Activated naive CD4-positive, alpha-beta T cell treated with anti-CD3 and anti-CD28 coated beads for 36 hours (primary cell): ENCODE measurements at regions not wholly inside any gene's neighbourhood (a gene's known extent, or its start where the extent isn't known, plus 50 kb on each side); places are given as distances from the start of the nearest gene placed in this dataset.

ENCODE experiments used
- CTCF ChIA-PET: fragments of 350-600 bp; sonication (Branson Sonifier 250); formaldehyde crosslinking; loops from one replicate; lab custom pipeline; 2021; ENCODE audit warnings: antibody characterized with exemption; lab: Charles Lee
- DNase-seq: peaks from one replicate; pipeline ENCODE4 v3.0.0-alpha.2; 2020
- H3K27ac Mint-ChIP-seq: one replicate; pipeline ENCODE4 v1.8.0; 2021; ENCODE audit warnings: mild to moderate bottlenecking, mixed read lengths
- H3K27me3 Mint-ChIP-seq: one replicate; pipeline ENCODE4 v1.8.0; 2021; ENCODE audit warnings: low read depth, mixed read lengths
- H3K36me3 Mint-ChIP-seq: one replicate; pipeline ENCODE4 v1.8.0; 2021; ENCODE audit warnings: low read depth, mixed read lengths
- H3K4me1 Mint-ChIP-seq: one replicate; pipeline ENCODE4 v1.8.0; 2021; ENCODE audit warnings: low read depth, mixed read lengths
- H3K4me3 Mint-ChIP-seq: one replicate; pipeline ENCODE4 v1.8.0; 2021; ENCODE audit warnings: mild to moderate bottlenecking, moderate library complexity, mixed read lengths
- H3K9me3 Mint-ChIP-seq: one replicate; pipeline ENCODE4 v1.8.0; 2021; ENCODE audit warnings: mixed read lengths
- intact Hi-C: fragments of 100-400 bp; cut with micrococcal nuclease; formaldehyde crosslinking; loops from one replicate; pipeline ENCODE4 v1.15.1; 2023

GRCh38 chr5:125708583-125708982, 714.6 kb upstream of the GRAMD2B start:
- intact Hi-C loops, result no loop called here
- no peak overlapping the region for H3K27ac Mint-ChIP-seq
- no peaks in the 10 kb centered on the region for H3K4me1 Mint-ChIP-seq
- peaks cover 7% of the 10 kb centered on the region for H3K9me3 Mint-ChIP-seq
- DNase-seq, result no peak
- H3K4me3 Mint-ChIP-seq, result no peak overlapping the region
- H3K36me3 Mint-ChIP-seq, result no peaks in the 10 kb centered on the region
- CTCF ChIA-PET, result no interaction called here
- no peaks in the 10 kb centered on the region for H3K27me3 Mint-ChIP-seq

GRCh38 chr5:125710745-125711144, 712.5 kb upstream of the GRAMD2B start:
- no peak for DNase-seq
- Mint-ChIP-seq H3K36me3 (no peaks in the 10 kb centered on the region), H3K27me3 (no peaks in the 10 kb centered on the region), H3K4me3 (no peak overlapping the region), H3K27ac (no peak overlapping the region), H3K4me1 (no peaks in the 10 kb centered on the region), H3K9me3 (no peaks in the 10 kb centered on the region)
- CTCF ChIA-PET, result no interaction called here
- intact Hi-C loops, result no loop called here

- intact Hi-C loops, result no loop called here
- H3K4me3 Mint-ChIP-seq, result no peak overlapping the region
- no peaks in the 10 kb centered on the region for H3K27me3 Mint-ChIP-seq
- H3K9me3 Mint-ChIP-seq, result no peaks in the 10 kb centered on the region
- H3K27ac Mint-ChIP-seq, result no peak overlapping the region
- CTCF ChIA-PET, result no interaction called here
- DNase-seq, result no peak
- H3K4me1 Mint-ChIP-seq, result no peaks in the 10 kb centered on the region
- no peaks in the 10 kb centered on the region for H3K36me3 Mint-ChIP-seq
Measured at GRCh38 chr5:125712397-125712796, 710.8 kb upstream of the GRAMD2B start.

GRCh38 chr5:125713109-125713805, 710.0 kb upstream of the GRAMD2B start:
- no peaks in the 10 kb centered on the region for H3K36me3 Mint-ChIP-seq
- CTCF ChIA-PET, result interaction anchor here (0.5 kb wide), 1 partner anchor 8 kb away, joined by 4 read pairs; no protein-coding TSS in a partner anchor
- H3K9me3 Mint-ChIP-seq, result no peaks in the 10 kb centered on the region
- no peak overlapping the region for H3K4me3 Mint-ChIP-seq
- intact Hi-C loops, result no loop called here
- no peaks in the 10 kb centered on the region for H3K4me1 Mint-ChIP-seq
- no peaks in the 10 kb centered on the region for H3K27me3 Mint-ChIP-seq
- no peak overlapping the region for H3K27ac Mint-ChIP-seq
- no peak for DNase-seq

GRCh38 chr5:125715216-125715615, 708.0 kb upstream of the GRAMD2B start:
- Mint-ChIP-seq H3K27me3 (no peaks in the 10 kb centered on the region), H3K36me3 (no peaks in the 10 kb centered on the region), H3K27ac (no peak overlapping the region), H3K4me1 (no peaks in the 10 kb centered on the region), H3K4me3 (no peak overlapping the region), H3K9me3 (no peaks in the 10 kb centered on the region)
- CTCF ChIA-PET, result no interaction called here
- DNase-seq, result no peak
- intact Hi-C loops, result no loop called here

GRCh38 chr5:125717209-125717608, 706.0 kb upstream of the GRAMD2B start:
- Mint-ChIP-seq H3K27me3 (no peaks in the 10 kb centered on the region), H3K9me3 (no peaks in the 10 kb centered on the region), H3K27ac (no peak overlapping the region), H3K4me3 (no peak overlapping the region), H3K4me1 (no peaks in the 10 kb centered on the region), H3K36me3 (no peaks in the 10 kb centered on the region)
- CTCF ChIA-PET, result no interaction called here
- intact Hi-C loops, result no loop called here
- DNase-seq, result no peak

GRCh38 chr5:125719681-125720347, 703.4 kb upstream of the GRAMD2B start:
- Mint-ChIP-seq H3K36me3 (no peaks in the 10 kb centered on the region), H3K4me3 (no peak overlapping the region), H3K27ac (no peak overlapping the region), H3K4me1 (no peaks in the 10 kb centered on the region), H3K27me3 (no peaks in the 10 kb centered on the region), H3K9me3 (no peaks in the 10 kb centered on the region)
- CTCF ChIA-PET, result no interaction called here
- DNase-seq, result no peak
- intact Hi-C loops, result no loop called here

- intact Hi-C loops, result no loop called here
- Mint-ChIP-seq H3K4me3 (no peak overlapping the region), H3K27me3 (no peaks in the 10 kb centered on the region), H3K4me1 (no peaks in the 10 kb centered on the region), H3K27ac (no peak overlapping the region), H3K9me3 (no peaks in the 10 kb centered on the region), H3K36me3 (no peaks in the 10 kb centered on the region)
- DNase-seq, result no peak
- CTCF ChIA-PET, result no interaction called here
Measured at GRCh38 chr5:125720348-125720685, 702.9 kb upstream of the GRAMD2B start.

GRCh38 chr5:125720721-125721120, 702.5 kb upstream of the GRAMD2B start:
- Mint-ChIP-seq H3K27me3 (no peaks in the 10 kb centered on the region), H3K36me3 (no peaks in the 10 kb centered on the region), H3K4me1 (no peaks in the 10 kb centered on the region), H3K27ac (no peak overlapping the region), H3K4me3 (no peak overlapping the region), H3K9me3 (no peaks in the 10 kb centered on the region)
- no peak for DNase-seq
- intact Hi-C loops, result no loop called here
- CTCF ChIA-PET, result no interaction called here

- H3K9me3 Mint-ChIP-seq, result no peaks in the 10 kb centered on the region
- no peak overlapping the region for H3K4me3 Mint-ChIP-seq
- no peaks in the 10 kb centered on the region for H3K4me1 Mint-ChIP-seq
- no peak overlapping the region for H3K27ac Mint-ChIP-seq
- intact Hi-C loops, result no loop called here
- H3K36me3 Mint-ChIP-seq, result no peaks in the 10 kb centered on the region
- no peaks in the 10 kb centered on the region for H3K27me3 Mint-ChIP-seq
- CTCF ChIA-PET, result no interaction called here
- no peak for DNase-seq
Measured at GRCh38 chr5:125722550-125722949, 700.7 kb upstream of the GRAMD2B start.

GRCh38 chr5:125725691-125726090, 697.5 kb upstream of the GRAMD2B start:
- Mint-ChIP-seq H3K4me1 (no peaks in the 10 kb centered on the region), H3K27ac (no peak overlapping the region), H3K36me3 (no peaks in the 10 kb centered on the region), H3K9me3 (peaks cover 4% of the 10 kb centered on the region), H3K27me3 (no peaks in the 10 kb centered on the region), H3K4me3 (no peak overlapping the region)
- no peak for DNase-seq
- intact Hi-C loops, result no loop called here
- CTCF ChIA-PET, result interaction anchor here (0.6 to 0.9 kb wide), 2 partner anchors 23 to 1739 kb away, joined by 3 read pairs; no protein-coding TSS in a partner anchor

- Mint-ChIP-seq H3K27me3 (no peaks in the 10 kb centered on the region), H3K4me3 (no peak overlapping the region), H3K9me3 (peaks cover 5% of the 10 kb centered on the region), H3K27ac (no peak overlapping the region), H3K36me3 (no peaks in the 10 kb centered on the region), H3K4me1 (no peaks in the 10 kb centered on the region)
- DNase-seq, result no peak
- CTCF ChIA-PET, result no interaction called here
- intact Hi-C loops, result no loop called here
Measured at GRCh38 chr5:125743939-125744338, 679.3 kb upstream of the GRAMD2B start.

- Mint-ChIP-seq H3K36me3 (no peaks in the 10 kb centered on the region), H3K27me3 (no peaks in the 10 kb centered on the region), H3K4me3 (no peak overlapping the region), H3K27ac (no peak overlapping the region), H3K4me1 (no peaks in the 10 kb centered on the region), H3K9me3 (peaks cover 5% of the 10 kb centered on the region)
- intact Hi-C loops, result no loop called here
- DNase-seq, result no peak
- CTCF ChIA-PET, result no interaction called here
Measured at GRCh38 chr5:125746917-125747316, 676.3 kb upstream of the GRAMD2B start.
